ENCODE measurements at regions not wholly inside any gene's neighbourhood (a gene's known extent, or its start where the extent isn't known, plus 50 kb on each side); places are given as distances from the start of the nearest gene placed in this dataset.
"Not testable (repeated sequence)": the region's sequence is repeated elsewhere in the genome, so short reads cannot be mapped to it uniquely, and the experiment has no call there.

- DNase-seq (ENCODE audit: low spot score) = no peak
These were observed 384.2 kb downstream of the DTWD2 start for GRCh38 chr5:118604106-118604505.

DNA sequence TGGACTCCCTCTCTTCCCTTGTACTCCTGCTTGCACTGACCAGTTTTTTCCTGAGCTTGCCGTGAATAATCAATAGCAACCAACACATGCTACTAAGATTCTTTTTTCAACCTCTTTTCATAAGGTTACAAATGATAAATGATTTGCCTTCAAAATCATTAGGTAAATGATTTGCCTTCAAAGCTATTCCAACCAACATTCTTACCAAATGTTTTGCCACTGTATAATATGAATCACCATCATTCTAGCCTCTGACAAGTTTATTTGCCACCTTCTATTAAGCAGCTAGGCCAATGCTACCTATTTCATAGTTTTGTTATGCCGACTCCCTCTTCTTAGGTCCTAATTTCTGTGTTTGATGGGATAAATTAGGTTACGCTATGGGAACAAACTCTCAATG lies 385.1 kb downstream of the DTWD2 start:
- DNase-seq (ENCODE audit: low spot score) = no peak

DNA sequence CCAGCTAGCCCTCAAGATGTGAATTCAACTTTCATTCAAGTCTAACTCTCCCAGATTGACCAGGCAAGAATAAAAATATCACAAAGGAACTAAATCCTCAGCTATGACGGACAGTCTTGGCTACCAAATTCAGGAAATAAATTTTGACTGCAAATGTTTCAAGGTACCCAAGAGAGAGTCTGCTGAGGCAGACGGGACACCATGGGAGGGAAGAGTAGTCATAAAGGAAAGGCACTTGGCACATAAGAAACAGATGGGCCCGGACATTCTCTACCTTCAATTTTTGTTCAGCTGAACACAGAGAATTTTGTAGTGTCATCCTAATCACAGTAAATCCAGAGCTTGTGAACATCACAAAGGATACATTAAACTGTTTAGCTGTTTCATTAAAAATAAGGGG lies 390.0 kb downstream of the DTWD2 start:
- no peak for DNase-seq (ENCODE audit: low spot score)

- DNase-seq (ENCODE audit: low spot score) = no peak
These were observed 390.8 kb downstream of the DTWD2 start for GRCh38 chr5:118597543-118597942.

DNA sequence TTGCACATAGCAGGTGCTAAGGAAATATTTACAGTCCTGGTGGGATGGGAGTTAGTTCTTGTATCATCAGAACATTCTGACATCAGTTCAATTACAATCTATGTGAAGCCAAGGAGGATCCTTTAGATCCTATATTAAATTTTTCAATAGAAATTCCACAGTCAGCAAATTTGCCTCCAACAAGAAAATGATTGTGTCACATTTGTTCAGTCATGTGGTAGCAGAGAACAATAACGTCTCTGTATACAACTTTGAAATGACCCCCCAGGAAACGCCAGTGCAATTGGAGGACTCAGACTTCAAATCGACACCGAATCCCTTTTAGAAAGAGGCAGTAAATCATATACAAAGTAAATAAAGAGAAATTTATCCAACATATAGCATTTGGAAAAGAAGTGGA lies 392.1 kb downstream of the DTWD2 start:
- no peak for DNase-seq (ENCODE audit: low spot score)

GRCh38 chr5:118593003-118593328 lies 395.4 kb downstream of the DTWD2 start:
- DNase-seq (ENCODE audit: low spot score) = no peak

GRCh38 chr5:118592229-118593002 lies 395.9 kb downstream of the DTWD2 start:
- no peak for DNase-seq (ENCODE audit: low spot score)

- no peak for DNase-seq (ENCODE audit: low spot score)
These were observed 397.5 kb downstream of the DTWD2 start for GRCh38 chr5:118590806-118591205.

DNA sequence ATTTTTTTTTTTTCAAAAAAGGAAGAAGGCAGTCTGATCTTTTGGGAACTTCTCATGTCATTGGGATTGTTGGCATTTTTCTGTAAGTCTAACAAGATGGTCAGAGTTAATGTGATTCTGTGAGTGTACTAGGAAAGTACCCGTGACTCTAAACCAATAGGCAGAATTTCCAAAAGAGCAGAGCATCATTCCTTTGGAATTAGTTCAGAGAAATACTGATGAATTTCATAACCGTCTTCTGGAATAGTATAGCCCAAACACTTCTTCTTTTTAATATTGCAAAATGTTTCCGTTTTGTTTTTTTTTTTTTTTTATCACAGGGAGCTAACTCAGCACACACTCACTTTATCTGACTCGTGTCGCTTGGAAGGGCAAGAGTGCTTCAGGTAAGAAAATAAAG lies 407.4 kb downstream of the DTWD2 start:
- DNase-seq (ENCODE audit: low spot score) = no peak

- DNase-seq (ENCODE audit: low spot score) = no peak
These were observed 410.3 kb downstream of the DTWD2 start for GRCh38 chr5:118578093-118578492.

DNA sequence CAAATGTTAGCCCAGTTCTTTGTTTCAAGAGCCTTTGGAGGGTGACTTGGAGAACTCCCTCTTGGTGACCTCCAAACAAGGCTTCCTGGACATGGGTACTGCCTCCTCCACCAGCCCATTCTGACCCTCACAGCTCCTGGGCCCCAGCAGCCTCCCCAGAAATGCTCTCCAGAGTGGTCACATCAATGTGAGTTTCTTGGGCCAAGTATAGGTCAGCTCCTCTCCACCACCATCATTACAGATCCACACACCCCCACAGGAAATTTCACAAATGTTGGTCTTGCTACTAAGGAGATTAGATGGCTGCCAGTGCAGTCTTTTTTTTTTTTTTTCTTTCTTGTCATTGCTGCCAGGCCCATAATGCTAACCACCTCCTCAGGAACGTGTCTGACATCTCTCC lies 410.7 kb downstream of the DTWD2 start:
- DNase-seq (ENCODE audit: low spot score) = no peak

GRCh38 chr5:118570276-118570675 lies 418.1 kb downstream of the DTWD2 start:
- DNase-seq (ENCODE audit: low spot score) = not testable (repeated sequence)

GRCh38 chr5:118569596-118569995 lies 418.8 kb downstream of the DTWD2 start:
- not testable (repeated sequence) for DNase-seq (ENCODE audit: low spot score)

GRCh38 chr5:118565335-118565971 lies 422.9 kb downstream of the DTWD2 start:
- DNase-seq (ENCODE audit: low spot score) = no peak

- no peak for DNase-seq (ENCODE audit: low spot score)
These were observed 426.4 kb downstream of the DTWD2 start for GRCh38 chr5:118561971-118562370.

DNA sequence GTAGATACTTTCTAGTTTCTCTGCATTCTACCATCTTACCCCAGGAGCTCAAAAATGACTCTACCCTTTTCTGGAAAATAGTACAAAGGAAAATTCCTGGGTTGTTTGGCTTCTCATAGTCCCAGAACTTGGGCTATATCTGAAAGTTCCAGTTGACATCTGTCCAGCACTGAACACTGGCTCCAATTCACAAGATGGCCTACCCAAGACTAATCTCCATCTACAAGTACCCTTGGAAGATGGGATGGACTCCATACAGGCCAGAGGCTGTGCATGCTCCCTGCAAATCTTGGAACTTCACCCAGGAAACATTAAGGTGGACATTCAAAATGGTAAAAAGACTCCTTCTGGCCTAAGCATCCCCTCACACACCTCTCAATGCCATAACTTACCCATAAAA lies 427.1 kb downstream of the DTWD2 start:
- DNase-seq (ENCODE audit: low spot score) = no peak

DNA sequence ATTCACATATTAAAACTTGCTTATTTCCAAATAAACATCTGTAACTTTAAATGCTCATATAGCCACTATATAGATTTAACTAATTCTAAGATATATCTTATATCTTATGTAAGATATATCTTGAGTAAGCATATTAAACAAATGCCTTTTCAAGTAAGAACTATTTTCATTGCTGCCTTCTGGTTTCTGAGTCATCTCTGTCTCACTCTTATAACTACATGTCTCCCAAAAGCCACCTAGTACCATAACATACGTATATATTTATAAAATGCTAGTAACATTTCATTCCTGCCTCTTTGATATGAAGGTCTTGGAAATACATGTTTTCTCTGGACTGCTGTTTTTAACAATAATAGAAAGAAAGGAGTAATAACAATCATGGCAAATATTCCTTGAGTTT lies 429.5 kb downstream of the DTWD2 start:
- DNase-seq (ENCODE audit: low spot score) = no peak

DNA sequence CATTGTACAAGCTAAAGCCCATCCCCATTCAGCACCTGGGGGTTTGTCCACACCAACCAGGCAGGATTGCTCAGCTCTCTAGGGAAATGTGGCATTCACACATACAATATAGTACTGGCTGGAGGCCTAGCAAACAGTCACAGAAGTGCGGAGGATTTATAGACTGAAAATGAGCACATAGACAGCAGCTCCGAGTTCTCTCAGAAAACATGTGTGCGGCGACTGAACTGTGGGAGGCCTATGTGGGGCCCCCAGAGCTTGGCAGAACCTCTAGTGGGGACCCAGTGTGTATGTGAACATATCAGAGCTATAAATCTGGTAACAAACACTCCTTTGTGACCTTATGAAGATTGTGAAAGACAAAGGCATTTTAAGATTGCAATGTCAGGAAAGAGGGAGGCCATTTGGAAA lies 431.1 kb downstream of the DTWD2 start:
- no peak for DNase-seq (ENCODE audit: low spot score)

DNA sequence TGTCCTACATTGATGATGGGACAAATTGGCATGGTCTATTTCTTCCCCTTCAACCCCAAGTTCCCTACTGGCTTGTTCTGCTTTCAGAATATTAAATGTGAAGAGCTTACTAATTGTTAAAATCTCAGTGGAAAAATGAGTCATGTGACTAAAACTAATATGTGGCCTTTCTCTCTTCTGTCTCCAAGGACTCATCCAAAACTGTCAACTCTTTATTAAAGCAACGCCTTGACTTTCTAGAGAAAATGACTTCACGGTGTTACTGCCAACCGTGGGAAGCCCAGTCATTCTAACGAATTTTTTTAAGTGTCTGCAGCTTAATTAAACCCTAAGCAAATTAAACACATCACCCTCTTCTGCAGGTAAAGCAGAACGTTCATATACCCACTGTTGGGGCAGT lies 431.6 kb downstream of the DTWD2 start:
- DNase-seq (ENCODE audit: low spot score) = no peak

GRCh38 chr5:118555727-118556126 lies 432.6 kb downstream of the DTWD2 start:
- DNase-seq (ENCODE audit: low spot score) = no peak

DNA sequence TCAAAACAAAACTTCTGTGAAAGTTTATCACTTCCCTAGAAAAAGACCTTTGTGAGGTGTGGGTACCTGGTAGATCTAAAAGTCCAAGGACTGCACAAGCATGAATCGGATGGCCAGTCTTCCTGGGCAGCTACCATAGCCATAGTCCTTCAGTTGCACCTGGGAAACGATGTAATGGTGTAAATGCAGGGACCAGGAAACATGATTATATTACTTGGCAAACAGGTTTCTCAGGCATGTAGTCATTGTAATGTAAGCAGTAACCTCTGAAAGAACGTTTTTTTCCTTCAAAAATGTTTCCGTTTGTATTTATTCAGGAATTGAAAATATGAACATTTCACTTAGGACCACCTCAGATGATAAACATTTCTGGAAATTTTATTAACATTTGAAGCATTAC lies 433.4 kb downstream of the DTWD2 start:
- no peak for DNase-seq (ENCODE audit: low spot score)

GRCh38 chr5:118554241-118554640 lies 434.1 kb downstream of the DTWD2 start:
- DNase-seq (ENCODE audit: low spot score) = no peak

DNA sequence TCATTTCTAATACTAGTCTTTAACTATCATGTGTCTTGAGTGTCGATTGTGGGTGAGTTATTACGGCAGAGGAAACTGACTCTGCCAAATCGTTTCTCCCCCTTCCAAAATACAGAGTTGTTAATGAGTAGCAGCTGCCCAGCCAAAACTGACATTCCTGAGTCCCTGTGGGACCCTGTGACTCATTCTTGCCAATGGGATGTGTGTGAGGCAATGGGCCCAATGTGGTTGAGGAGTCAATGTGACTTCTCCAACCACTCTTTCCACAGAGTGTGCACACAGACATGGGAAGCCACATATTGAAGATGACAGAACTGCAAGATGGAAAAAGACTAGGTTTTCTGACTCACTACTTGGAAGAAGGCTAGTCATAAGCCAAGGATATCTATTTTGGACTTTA lies 434.7 kb downstream of the DTWD2 start:
- DNase-seq (ENCODE audit: low spot score) = peak; percentile 84
